Right ventricle myocardium inferior (tissue), 1 donor: ENCODE measurements at regions not wholly inside any gene's neighbourhood (a gene's known extent, or its start where the extent isn't known, plus 50 kb on each side); places are given as distances from the start of the nearest gene placed in this dataset.

Experiments
- ATAC-seq: fragments of 200-7000 bp; cut with Tn5 transposase; one replicate; pipeline ENCODE4 v1.9.1; 2020; ENCODE audit warnings: mild to moderate bottlenecking, moderate library complexity
- DNase-seq: peaks from one replicate; pipeline ENCODE4 v3.0.0; 2021; ENCODE audit errors: missing footprints
- intact Hi-C: fragments of 100-400 bp; cut with DNase I; formaldehyde crosslinking; loops from one replicate; pipeline ENCODE4 v1.11.0; 2022
- donor health status: DM: no; HTN: yes; CAD: no; lungs with severe emphysema.

DNA sequence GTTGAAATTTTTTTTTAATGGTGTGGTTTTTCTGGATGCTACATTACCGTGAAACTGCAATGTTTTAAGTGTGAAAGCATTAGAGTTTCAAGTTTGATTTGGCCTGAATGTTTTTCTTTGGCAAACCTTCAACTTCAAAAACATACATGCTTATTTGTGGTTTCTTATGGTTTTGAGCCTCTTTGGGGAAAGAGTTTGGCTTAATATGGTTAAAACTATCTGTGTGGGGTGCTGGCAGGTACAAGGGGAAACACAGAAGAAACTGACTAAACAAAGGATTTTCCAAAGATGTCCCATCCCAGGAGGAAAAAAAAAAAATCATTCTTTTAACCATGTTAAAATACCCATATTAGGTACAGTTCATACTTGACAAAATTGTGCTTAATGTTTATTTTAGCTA lies 121.1 kb downstream of the HGF start:
- no peak for DNase-seq
- ATAC-seq = no peak
- intact Hi-C loops = no loop called here

DNA sequence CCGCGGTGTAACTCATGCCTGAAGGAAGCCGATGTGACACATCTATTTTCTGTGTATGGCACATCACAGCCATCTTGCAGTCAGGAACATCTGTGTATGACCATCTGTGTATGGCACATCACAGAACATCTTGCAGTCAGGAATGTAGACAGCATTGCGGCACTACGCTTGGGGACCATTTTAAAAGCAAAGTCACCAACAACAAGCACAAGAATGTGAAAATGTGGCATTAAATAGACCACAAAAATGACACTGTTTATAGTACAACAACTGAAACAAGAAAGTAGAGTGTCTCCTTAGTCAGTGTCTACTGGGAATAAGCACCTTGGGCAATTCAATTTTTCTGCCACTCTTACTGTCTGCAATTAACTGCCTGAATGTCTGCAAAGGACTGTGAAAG lies 124.4 kb downstream of the HGF start:
- DNase-seq = no peak
- ATAC-seq = no peak
- intact Hi-C loops = no loop called here

DNA sequence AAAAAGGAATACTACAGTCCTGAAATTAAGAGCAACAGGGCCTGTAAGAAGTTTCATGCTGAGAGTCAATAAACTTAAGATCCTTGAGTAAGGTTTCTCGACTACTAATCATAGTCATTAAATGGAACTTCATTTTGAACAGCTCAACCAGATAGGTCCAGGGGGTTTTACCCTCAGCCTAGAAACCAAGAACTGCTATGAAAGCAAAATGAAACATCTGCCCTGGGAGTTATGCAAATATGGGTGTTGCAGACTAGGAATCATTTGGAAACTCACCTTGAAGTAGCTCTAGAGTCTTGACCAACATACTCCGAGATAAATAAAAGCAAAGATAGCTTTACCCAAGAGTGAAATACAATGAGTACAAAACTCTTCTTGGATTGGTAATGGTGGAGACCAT lies 128.0 kb downstream of the HGF start:
- ATAC-seq (no peak), DNase-seq (no peak)
- intact Hi-C loops = no loop called here

DNA sequence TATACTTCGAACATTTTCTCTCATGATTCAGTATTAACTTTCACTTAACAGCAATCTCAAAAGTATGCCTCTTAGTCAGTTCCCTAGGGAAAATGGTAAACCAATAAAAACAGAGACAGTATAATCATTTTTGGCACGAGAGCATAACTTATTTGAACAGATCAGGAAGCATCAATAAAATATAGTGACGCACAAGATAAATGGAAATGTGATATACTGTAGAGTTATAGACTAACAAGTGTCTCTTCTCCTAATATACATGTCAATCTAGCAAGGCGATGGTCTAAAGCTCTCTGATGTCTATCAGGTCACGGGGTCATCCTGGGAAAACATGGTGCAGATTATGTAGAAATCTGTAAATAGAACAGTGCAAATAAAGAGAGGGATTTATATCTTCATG lies 131.6 kb downstream of the HGF start:
- ATAC-seq = no peak
- intact Hi-C loops = no loop called here

DNA sequence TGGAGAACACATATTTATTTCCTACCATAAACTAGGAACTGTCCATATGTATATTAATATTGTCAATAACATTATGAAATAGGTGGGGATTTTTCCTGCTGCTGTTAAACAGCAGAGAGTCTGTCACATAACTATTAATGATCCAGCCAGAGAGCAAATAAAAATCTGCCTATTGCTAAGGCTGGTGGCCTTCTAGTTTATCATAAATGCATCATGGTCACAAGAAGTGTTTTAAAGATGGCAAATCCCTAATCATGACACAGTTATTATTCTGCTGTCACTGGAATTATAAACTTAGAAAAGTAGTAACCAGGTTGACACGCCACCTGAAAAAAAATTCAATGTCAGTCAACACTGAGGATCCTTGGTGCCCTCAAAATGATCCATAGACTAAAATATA lies 132.3 kb downstream of the HGF start:
- no peak for DNase-seq
- ATAC-seq = no peak
- intact Hi-C loops = no loop called here

More for the DNA sequence above, 131.6 kb downstream of the HGF start:
- DNase-seq = no peak

DNA sequence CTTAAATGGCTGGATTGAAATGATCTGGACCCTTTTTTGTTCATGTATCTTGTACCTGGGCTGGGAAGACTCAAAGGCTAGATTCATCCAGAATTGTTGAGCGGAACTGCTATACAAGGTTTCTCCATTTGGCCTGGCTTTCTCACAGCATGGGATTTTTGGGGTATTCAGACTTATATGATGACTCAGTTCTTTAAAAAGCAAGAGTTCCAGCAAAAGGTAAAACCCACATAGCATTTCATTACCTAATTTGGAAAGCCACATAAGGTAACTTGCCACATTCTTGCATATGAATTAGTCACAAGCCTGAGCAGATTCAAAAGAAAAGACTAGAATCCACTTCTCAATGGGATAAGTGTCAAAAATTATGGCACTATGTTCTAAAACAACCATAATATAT lies 137.4 kb downstream of the HGF start:
- intact Hi-C loops = no loop called here
- ATAC-seq (no peak), DNase-seq (no peak)

DNA sequence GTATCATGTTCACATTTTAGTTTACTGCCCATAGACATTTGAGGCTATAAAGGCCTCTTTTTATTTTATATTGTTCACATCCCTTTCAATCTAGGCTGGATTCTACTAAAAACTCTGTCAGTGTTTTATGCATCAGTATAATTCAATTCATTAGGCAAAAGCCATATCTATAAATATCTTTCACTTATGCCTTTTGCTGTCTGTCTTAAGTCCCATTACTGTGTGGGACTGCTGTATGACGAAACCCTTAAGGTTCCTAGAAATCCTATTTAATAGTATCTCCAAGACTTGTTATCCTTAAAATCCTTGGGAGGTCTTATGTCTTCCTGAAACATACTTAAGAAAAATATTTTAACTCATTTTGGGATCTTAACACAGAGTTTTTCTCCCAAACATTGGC lies 139.2 kb downstream of the HGF start:
- no peak for DNase-seq
- intact Hi-C loops = no loop called here
- no peak for ATAC-seq

DNA sequence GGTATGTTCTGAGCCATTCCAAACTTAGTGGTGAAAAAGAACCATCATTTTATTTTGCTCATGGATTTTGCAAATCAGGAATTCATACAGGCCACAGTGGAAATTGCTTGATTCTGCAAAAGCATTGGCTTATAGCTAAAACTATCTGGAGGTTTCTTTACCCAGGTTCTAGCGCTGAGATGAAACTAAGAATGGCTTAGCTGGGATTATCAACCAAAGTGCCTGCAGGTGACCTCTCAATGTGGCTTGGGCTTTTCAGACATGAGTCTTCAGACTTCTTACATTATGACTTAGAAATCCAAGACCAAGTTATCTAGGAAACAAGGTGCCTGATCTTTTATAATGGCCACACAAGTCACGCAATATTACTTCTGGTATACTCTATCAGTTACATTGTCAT lies 140.1 kb downstream of the HGF start:
- DNase-seq = no peak
- intact Hi-C loops = no loop called here
- no peak for ATAC-seq

DNA sequence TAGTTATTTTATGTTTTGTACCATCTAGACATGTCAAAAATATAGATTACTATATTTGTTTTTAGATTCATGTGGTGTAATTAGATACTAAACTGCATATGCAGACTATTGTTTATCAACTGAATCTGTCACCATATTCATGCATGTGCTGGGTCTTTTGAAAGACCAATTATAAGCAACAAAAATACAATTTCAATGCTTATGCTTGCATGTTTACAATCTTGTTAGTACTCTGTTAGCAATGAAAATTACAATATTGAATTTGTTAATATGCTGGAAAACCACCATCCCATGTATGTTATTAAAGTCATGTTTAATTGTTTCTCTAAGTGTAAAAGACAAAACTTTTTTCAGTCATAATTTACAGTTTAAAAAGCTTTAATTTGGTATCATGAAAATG lies 140.9 kb downstream of the HGF start:
- no peak for DNase-seq
- intact Hi-C loops = no loop called here
- no peak for ATAC-seq

DNA sequence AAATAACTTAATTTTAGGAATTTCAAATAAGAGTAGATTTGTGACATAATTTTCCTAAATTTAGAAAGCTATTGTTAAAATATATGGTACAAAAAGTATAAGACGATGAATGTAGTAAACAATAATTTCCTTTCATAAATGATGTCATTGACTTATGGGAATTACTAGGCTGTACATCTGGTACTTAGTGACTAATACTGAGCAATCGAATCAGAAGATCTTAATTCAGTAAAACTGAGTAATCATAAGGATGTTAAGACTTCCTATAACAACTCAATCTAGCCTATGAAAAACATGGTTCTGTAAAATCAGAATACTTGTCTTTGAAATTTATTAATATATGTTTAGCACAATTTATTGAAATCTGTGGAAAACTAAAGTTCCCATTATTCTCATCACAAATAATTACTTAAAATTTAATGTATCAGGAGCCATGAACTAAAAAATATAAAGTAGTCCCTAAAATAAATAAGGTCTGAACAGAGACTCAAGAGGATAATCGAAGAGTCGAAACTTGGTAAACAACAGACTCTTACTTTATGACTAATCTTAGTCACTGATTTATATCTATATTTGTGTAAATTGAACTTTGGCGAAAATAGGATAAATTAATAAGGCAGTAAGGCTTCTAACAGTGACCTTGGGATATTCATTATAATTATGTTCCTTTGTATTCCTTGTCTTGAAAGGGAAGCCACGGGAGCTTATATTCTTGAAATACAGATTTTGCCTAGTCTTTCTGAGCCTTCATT lies 142.1 kb downstream of the HGF start:
- intact Hi-C loops = no loop called here
- ATAC-seq (no peak), DNase-seq (no peak)

DNA sequence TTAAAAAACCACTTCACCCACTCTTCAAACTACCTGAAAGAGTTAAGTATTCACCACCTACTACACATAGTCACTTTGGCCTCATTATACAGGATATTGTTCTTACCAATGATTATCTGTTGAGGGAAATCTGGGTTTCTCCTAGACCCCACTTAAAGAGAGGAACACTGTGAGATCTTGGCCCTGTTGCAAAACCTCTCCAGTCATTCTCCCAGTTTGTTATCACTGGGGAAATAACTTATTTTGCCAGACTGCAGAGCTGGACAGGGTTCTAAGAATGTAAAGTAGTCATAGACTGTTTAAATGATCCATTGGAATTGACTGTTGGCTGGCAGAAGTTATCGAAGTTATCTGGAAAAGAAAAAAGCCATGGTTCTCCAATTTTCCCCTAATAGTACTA lies 143.8 kb downstream of the HGF start:
- no peak for ATAC-seq
- DNase-seq = no peak
- intact Hi-C loops = no loop called here

DNA sequence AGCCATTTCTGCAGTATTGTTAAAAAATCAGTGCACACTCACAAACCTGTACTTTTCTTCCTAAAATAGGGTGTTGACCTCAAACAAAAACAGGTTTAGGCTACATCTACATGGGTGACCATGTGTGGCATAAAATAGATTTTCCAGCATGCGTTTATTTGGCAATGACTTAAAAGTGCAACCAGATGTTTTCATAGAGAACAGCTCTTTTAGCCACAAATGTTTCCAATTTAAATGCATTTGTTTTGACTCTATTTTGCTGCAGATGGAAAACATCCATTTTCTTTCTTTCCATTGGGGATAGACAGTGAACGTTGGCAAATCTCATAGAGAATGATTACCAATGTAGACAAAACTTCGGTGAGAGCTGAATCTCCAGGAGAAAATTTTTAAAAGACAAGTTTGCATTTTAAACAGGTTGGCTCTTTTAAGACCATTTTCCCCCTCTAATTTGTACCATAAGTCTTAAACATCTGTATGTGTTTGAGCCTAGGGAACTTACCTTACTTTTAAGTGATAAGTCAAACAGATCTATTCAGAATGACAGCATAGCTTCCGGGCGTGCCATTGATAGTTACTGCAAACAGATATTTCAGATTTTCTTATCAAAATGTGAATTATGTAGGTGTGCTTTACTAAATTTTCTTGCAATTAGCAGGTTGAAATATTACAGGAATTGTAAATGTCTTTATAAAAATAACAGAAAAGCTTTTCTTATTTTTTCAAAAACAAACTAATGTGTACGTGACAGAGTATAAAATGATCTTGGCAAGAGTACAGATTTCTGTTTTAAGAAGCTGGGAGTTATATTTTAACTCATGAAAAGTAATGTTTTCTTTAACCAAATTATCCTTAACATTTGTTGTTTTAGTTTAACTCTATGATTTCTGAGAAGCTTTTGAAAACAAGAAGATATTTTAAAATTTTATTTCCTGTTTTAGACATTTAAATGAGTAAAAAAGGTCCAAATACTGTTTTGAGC lies 144.9 kb downstream of the HGF start:
- intact Hi-C loops = no loop called here
- DNase-seq (no peak), ATAC-seq (no peak)

DNA sequence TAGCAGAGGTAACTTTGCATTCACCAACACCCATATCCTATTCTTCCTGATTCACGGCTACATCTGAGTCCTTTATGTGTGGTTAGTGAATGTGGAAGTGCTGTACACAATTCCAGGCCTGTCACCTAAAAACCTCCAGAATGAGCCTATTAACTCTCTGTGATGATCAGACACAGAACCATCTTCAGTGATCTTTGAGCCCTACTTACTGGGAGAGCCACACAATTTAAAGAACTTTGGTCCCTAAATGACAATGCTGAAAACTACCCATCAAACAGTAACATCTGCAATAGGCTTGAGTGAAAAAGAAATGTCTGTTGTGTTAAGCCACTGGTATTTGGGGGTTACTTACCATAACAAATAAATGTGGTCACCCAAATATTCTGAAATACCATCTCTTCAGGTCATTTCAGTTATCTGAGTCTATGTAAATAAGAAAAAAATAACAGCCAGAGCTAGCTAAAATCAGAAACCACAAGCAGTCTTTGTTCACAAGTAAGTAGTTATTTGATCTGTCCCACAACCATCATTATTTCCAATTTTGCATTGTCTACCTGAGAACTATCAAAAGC lies 145.7 kb downstream of the HGF start:
- ATAC-seq = no peak
- DNase-seq = no peak
- intact Hi-C loops = no loop called here

DNA sequence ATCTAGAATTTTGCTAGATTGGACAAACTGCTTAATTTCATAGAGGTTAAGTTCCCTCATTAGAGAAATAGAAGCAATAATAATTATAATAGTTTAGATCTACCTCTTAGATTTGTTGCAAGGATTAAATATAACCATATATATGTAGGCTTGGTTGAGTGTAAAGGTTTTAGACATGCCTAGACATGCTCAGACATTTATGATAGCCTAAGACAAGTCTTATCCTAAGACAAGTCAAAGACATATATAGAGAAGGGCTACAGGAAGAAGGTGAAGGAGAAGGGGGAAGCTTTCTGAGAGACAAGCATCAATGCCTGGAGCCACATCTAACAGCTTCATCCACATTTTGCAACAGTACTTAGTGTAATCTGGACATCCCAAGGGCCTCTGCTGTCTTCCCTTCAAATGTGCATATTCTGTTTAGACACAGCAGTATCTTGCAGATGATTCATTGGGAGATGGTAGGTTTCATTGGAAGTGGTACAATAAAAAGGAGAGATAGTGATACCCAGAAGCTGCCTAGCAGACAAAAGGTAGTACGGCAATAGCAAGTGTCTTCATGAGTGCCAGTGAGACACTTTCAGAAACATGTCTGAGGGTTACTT lies 146.5 kb downstream of the HGF start:
- ATAC-seq (no peak), DNase-seq (no peak)
- intact Hi-C loops = no loop called here

DNA sequence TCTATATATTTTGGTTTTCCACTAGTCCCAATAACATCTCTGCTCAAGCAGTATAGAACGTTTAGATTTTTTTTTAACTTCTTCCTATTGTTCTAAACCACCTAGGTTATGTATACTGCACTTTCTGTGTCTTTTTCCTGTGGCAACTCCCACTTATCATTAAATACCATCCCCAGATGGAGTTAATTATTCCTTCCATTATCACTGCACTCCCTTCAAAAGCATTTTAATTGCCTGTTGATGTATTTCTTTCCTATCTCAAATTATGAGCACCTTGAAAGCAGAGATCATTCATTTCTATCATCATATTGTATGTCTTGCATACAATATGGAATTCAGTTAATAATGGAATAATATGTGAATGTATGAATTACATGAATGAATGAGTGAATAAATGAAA lies 148.0 kb downstream of the HGF start:
- no peak for ATAC-seq
- intact Hi-C loops = no loop called here
- DNase-seq = no peak

DNA sequence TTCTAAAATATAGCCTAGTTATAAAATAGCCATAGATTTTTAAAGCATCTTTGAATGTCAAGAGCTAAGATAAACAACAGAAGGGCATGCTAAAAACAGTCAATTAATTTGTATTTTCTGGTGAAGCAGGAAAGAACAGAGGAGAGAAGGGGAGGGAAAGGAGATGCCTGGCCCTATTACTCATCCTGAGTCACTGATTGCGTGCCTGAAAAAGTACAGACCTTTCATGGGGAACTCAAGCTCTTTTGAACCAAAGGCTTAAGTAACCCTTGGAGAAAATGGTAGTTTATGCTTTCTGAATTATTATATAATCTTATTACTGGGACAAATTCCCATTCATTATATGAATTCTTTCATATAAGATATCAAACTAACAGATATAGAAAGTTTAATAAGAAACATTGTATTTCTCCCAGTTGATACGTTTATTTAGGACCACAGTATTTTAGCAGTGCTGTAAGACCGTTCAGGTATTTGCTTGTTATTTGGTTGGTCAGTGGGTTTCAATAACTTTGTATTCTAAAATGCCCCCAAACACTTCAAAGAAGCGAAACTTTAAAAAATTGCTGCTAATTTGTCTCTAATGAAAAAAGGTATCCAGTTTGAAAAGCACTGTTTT lies 151.3 kb downstream of the HGF start:
- intact Hi-C loops = no loop called here
- no peak for ATAC-seq

DNA sequence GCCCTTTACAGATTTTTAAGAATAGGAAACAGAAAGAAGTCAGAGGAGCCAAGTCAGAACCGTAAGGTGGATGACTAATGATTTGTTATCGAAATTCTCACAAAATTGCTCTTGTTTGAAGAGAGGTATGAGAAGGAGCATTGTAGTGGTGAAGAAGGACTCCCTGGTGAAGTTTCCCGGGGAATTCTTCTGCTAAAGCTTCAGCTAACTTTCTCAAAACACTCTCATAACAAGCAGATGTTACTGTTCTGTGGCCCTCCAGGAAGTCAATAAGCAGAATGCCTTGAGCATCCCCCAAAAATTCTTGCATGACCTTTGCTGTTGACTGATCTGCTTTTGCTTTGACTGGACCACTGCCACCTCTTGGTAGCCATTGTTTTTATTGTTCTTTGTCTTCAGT lies 152.9 kb downstream of the HGF start:
- intact Hi-C loops = no loop called here
- no peak for ATAC-seq

More for the DNA sequence above, 151.3 kb downstream of the HGF start:
- DNase-seq = no peak

DNA sequence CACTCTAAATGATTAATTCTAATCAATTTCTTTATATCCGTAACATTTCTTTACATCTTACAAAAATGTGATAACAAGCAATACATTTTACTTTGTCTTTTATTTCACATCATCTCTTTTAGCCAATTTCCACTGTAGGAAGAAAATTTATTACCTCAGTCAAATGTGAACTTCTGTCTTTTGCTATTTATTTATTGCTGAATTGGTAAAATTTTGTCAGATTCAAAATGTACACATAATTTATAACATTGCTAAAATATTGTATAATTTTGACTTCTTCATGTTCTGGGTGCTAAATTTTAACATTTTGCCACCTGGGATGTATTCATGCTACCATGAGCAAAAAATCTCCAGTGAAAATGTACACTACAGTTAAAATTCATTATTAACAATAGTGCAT lies 158.0 kb downstream of the HGF start:
- no peak for DNase-seq
- no peak for ATAC-seq
- intact Hi-C loops = no loop called here

More for the DNA sequence above, 152.9 kb downstream of the HGF start:
- DNase-seq = no peak

DNA sequence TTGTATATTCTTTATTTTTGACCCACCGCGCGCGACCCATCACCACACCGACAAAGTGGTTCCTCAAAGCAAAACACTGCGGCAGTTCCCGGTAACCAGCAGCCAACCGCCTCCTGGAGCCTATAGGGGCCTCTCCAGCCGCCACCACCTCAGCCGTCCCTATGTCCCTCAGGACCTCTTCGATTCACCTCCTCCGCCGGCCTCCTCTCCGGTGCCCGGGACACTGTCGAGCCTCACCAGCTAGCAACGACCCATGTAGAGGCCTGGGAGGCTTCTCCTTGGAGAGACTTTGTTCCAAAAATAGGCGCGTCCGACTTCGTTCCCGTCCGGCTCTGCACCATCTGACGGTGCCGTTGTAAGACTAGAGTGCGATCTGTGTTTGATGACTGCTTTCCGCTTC lies 158.8 kb downstream of the HGF start:
- ATAC-seq (no peak), DNase-seq (no peak)
- intact Hi-C loops = no loop called here
